ENCODE measurements at regions not wholly inside any gene's neighbourhood (a gene's known extent, or its start where the extent isn't known, plus 50 kb on each side); places are given as distances from the start of the nearest gene placed in this dataset.

DNA sequence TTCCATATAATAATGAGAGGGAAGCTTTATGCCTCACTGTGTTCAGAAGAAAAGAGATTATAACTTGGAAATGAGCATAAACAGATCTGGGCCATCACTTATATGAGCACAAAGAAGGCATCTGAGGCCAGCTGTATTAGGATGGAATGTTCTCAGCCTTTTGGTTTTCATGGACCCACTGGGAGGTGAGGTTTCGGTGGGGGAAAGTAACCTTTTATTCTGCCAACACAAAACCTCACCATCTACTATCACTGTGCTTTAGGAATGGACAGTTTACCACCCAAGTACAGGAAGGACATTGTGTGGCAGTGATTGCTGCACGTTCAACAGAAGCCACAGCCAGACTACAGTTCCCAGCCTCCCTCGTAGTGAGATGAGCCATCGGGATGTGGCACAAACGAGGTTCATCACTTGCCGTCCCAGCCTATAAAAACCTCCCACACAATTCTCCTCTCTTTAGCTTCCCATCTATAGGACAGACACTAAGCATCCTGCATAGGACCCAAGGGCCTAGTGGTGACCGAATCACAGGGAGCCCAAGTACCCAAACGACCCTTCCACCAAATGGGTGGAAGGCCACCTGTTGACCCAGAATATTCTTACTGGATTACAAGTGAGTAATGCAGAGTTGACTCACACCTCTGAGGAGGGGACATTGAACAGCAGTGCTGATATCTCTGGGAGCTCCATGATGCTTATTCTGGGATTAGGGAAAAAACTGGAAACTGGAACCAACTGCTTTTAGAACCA lies 121.5 kb upstream of the RAG2 start:
- Mint-ChIP-seq H3K27me3 (peaks cover 20% of the 10 kb centered on the region), H3K4me1 (ENCODE audit: low read depth) (peaks cover 30% of the 10 kb centered on the region), H3K36me3 (ENCODE audit: low read depth) (no peaks in the 10 kb centered on the region), H3K4me3 (no peak overlapping the region), H3K9me3 (no peaks in the 10 kb centered on the region), H3K27ac (no peak overlapping the region)
- intact Hi-C loops (cut with micrococcal nuclease), result no loop called here

DNA sequence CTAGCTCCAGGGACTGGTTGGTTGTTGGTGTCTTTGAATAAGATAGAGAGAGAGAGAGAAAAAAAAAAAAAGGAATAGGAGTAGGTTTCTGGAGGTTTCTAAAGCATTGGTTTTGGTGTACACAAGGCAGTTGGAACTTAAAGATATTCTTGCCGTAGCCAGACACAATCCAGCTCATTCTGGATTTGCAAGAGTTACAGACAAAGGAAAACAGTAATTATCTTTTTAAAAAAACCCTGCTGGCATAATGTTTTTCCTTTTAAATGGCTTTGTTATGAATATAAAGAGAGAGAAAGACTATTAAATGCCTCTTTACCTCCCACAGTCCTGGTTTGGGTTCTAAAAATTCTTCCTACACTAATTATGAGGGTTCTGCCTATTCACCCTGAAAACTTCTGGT lies 120.4 kb upstream of the RAG2 start:
- H3K9me3 Mint-ChIP-seq, result no peaks in the 10 kb centered on the region
- no peaks in the 10 kb centered on the region for H3K36me3 Mint-ChIP-seq (ENCODE audit: low read depth)
- peaks cover 31% of the 10 kb centered on the region for H3K4me1 Mint-ChIP-seq (ENCODE audit: low read depth)
- intact Hi-C loops (cut with micrococcal nuclease), result no loop called here
- H3K27me3 Mint-ChIP-seq, result peaks cover 20% of the 10 kb centered on the region
- no peak overlapping the region for H3K27ac Mint-ChIP-seq
- no peak overlapping the region for H3K4me3 Mint-ChIP-seq

DNA sequence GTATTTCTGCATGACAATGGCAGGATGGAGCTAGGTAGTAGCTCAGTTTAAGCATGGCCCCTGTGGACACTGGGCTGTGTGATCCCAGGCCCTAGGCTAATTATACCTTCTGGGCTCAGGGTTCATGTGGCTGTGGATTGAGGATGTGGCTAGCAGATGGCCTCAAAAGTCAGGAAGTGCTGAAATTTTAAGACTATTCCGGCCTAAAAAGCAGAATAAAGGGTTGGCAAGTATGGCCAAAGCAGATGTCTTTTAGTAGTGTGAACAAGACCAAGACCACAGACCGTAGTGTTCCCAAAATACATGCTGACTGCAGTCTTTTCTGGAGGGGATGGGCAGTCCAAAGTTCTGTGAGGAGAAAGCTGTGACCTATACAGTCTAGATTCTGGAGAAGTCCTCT lies 115.7 kb upstream of the RAG2 start:
- Mint-ChIP-seq H3K27ac (peak overlapping the region; percentile 40), H3K27me3 (peaks cover 11% of the 10 kb centered on the region), H3K36me3 (ENCODE audit: low read depth) (no peaks in the 10 kb centered on the region)

DNA sequence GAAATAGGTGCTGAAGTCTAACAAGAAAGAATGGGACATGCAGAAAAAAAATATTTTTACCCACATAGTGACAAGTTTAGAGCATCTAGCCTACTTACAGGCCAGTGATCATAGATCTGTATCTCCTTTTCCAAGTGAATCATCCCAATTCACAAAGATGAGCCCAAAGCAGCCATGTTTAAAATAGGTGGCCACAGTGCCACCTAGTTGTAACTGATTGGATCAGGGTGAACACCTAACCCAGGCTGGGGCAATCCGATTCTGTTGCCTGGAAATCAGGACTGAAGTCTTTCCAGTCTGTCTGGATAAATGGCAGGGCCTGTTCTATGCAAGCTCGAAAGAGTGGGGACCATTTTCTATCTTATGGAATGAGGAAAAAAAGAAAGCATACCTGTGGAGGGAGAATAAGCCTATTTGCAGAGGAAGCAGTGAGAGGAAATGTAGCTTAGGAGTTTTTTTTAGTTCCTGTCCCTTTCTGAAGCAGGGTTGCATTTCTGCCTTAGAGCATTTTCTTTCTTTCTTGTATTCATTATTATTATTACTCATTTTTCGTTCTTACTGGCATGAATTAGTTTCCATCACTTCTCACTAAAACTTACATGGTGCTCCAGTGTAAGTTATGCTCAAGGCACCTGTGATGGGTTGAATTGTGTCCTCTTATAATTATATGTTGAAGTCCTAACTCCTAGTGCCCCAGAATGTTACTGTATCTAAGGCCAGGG lies 113.2 kb upstream of the RAG2 start:
- Mint-ChIP-seq H3K4me1 (ENCODE audit: low read depth) (peaks cover 14% of the 10 kb centered on the region), H3K27me3 (peaks cover 8% of the 10 kb centered on the region), H3K4me3 (no peak overlapping the region), H3K36me3 (ENCODE audit: low read depth) (no peaks in the 10 kb centered on the region), H3K9me3 (no peaks in the 10 kb centered on the region), H3K27ac (no peak overlapping the region)
- intact Hi-C loops (cut with micrococcal nuclease), result no loop called here

More for the DNA sequence above, 115.7 kb upstream of the RAG2 start:
- intact Hi-C loops (cut with micrococcal nuclease), result no loop called here
- Mint-ChIP-seq H3K9me3 (no peaks in the 10 kb centered on the region), H3K4me3 (no peak overlapping the region), H3K4me1 (ENCODE audit: low read depth) (peaks cover 14% of the 10 kb centered on the region)

Data from dendritic cell treated with granulocyte-macrophage colony-stimulating factor and Interleukin-4, amounts not matched to agents 40 ng/mL and 50 ng/mL, for 4 days (primary cell).